ENCODE measurements at regions not wholly inside any gene's neighbourhood (a gene's known extent, or its start where the extent isn't known, plus 50 kb on each side); places are given as distances from the start of the nearest gene placed in this dataset.

- Histone ChIP-seq H3K4me1 (ENCODE audit: control insufficient read depth, insufficient read depth, low read length) (no peaks in the 10 kb centered on the region), H3K27ac (ENCODE audit: low read depth, low read length) (no peak overlapping the region), H3K9me3 (ENCODE audit: control insufficient read depth, low read length) (no peaks in the 10 kb centered on the region), H3K36me3 (ENCODE audit: control insufficient read depth, insufficient read depth, low read length) (no peaks in the 10 kb centered on the region), H3K9ac (ENCODE audit: extremely low read depth, low read length, poor library complexity, severe bottlenecking) (no peak overlapping the region), H3K4me3 (ENCODE audit: low read length) (no peak overlapping the region), H3K27me3 (ENCODE audit: control insufficient read depth, insufficient read depth, low read length, poor library complexity, severe bottlenecking) (no peaks in the 10 kb centered on the region)
- H3K9me3 Mint-ChIP-seq = no peaks in the 10 kb centered on the region
- WGBS, 2 experiments (ENCODE audit: insufficient coverage in 1 of 2, insufficient read length in 1 of 2) = 100% methylated on average over 1 of the region's 1 CpG; no CpG with 5 or more reads in 1 of the 2 experiments
- H3K27me3 Mint-ChIP-seq (ENCODE audit: insufficient read depth) = peaks cover 20% of the 10 kb centered on the region
- DNase-seq = no peak
- H3K4me3 Mint-ChIP-seq = no peak overlapping the region
- no peak overlapping the region for H3K27ac Mint-ChIP-seq
- peaks cover under 1% of the 10 kb centered on the region for H3K4me1 Mint-ChIP-seq
- no peaks in the 10 kb centered on the region for H3K36me3 Mint-ChIP-seq (ENCODE audit: low read depth)
- TF ChIP-seq CTCF (conservative IDR thresholded peaks at IDR 0.05) = no peak
Observed at GRCh38 chr12:31201382-31201781, 124.6 kb downstream of the SINHCAF start.

- 86 to 100% methylated on average over 1 of the region's 1 CpG for WGBS, 2 experiments (ENCODE audit: insufficient coverage in 1 of 2, insufficient read length in 1 of 2)
- no peaks in the 10 kb centered on the region for H3K36me3 Mint-ChIP-seq (ENCODE audit: low read depth)
Observed at GRCh38 chr12:31203261-31203660, 122.7 kb downstream of the SINHCAF start.

GRCh38 chr12:31205054-31205453, 120.9 kb downstream of the SINHCAF start:
- Mint-ChIP-seq H3K9me3 (no peaks in the 10 kb centered on the region), H3K27ac (no peak overlapping the region)
- WGBS, 2 experiments (ENCODE audit: insufficient coverage in 1 of 2, insufficient read length in 1 of 2) = 98 to 100% methylated on average over 1 to 3 of the region's 3 CpGs

More at GRCh38 chr12:31203261-31203660, 122.7 kb downstream of the SINHCAF start:
- peaks cover 5% of the 10 kb centered on the region for H3K4me1 ChIP-seq (ENCODE audit: control insufficient read depth, insufficient read depth, low read length)
- no peaks in the 10 kb centered on the region for H3K9me3 ChIP-seq (ENCODE audit: control insufficient read depth, low read length)
- Mint-ChIP-seq H3K4me1 (peaks cover 9% of the 10 kb centered on the region), H3K27ac (no peak overlapping the region), H3K9me3 (no peaks in the 10 kb centered on the region), H3K27me3 (ENCODE audit: insufficient read depth) (peaks cover 30% of the 10 kb centered on the region), H3K4me3 (no peak overlapping the region)
- TF ChIP-seq CTCF (conservative IDR thresholded peaks at IDR 0.05) = no peak
- H3K9ac ChIP-seq (ENCODE audit: extremely low read depth, low read length, poor library complexity, severe bottlenecking) = no peak overlapping the region
- no peak overlapping the region for H3K4me3 ChIP-seq (ENCODE audit: low read length)
- H3K36me3 ChIP-seq (ENCODE audit: control insufficient read depth, insufficient read depth, low read length) = no peaks in the 10 kb centered on the region
- no peaks in the 10 kb centered on the region for H3K27me3 ChIP-seq (ENCODE audit: control insufficient read depth, insufficient read depth, low read length, poor library complexity, severe bottlenecking)
- DNase-seq = no peak
- no peak overlapping the region for H3K27ac ChIP-seq (ENCODE audit: low read depth, low read length)

More at GRCh38 chr12:31205054-31205453, 120.9 kb downstream of the SINHCAF start:
- H3K36me3 ChIP-seq (ENCODE audit: control insufficient read depth, insufficient read depth, low read length) = no peaks in the 10 kb centered on the region
- peaks cover 45% of the 10 kb centered on the region for H3K27me3 Mint-ChIP-seq (ENCODE audit: insufficient read depth)
- no peak overlapping the region for H3K27ac ChIP-seq (ENCODE audit: low read depth, low read length)
- no peaks in the 10 kb centered on the region for H3K27me3 ChIP-seq (ENCODE audit: control insufficient read depth, insufficient read depth, low read length, poor library complexity, severe bottlenecking)
- H3K4me1 ChIP-seq (ENCODE audit: control insufficient read depth, insufficient read depth, low read length) = peaks cover 5% of the 10 kb centered on the region
- no peak overlapping the region for H3K9ac ChIP-seq (ENCODE audit: extremely low read depth, low read length, poor library complexity, severe bottlenecking)
- H3K36me3 Mint-ChIP-seq (ENCODE audit: low read depth) = no peaks in the 10 kb centered on the region
- DNase-seq = no peak
- no peaks in the 10 kb centered on the region for H3K9me3 ChIP-seq (ENCODE audit: control insufficient read depth, low read length)
- no peak overlapping the region for H3K4me3 ChIP-seq (ENCODE audit: low read length)
- H3K4me1 Mint-ChIP-seq = peaks cover 9% of the 10 kb centered on the region
- TF ChIP-seq CTCF (conservative IDR thresholded peaks at IDR 0.05) = no peak
- no peak overlapping the region for H3K4me3 Mint-ChIP-seq

Measured in endodermal cell (in vitro differentiated cells).